ENCODE measurements at regions not wholly inside any gene's neighbourhood (a gene's known extent, or its start where the extent isn't known, plus 50 kb on each side); places are given as distances from the start of the nearest gene placed in this dataset.

GRCh38 chr1:239892602-239893001 lies 199.1 kb upstream of the FMN2 start:
- Histone ChIP-seq H3K36me3 (ENCODE audit: insufficient read depth, low read length) (no peaks in the 10 kb centered on the region), H3K4me2 (ENCODE audit: insufficient read depth, low read length) (no peak overlapping the region), H3K9me3 (ENCODE audit: low read depth, low read length) (no peaks in the 10 kb centered on the region), H3K79me2 (ENCODE audit: insufficient read depth, low read length) (no peaks in the 10 kb centered on the region), H2AFZ (ENCODE audit: low read length) (no peak overlapping the region), H4K20me1 (ENCODE audit: insufficient read depth, low read length) (no peaks in the 10 kb centered on the region), H3K4me1 (ENCODE audit: insufficient read depth, low read length) (no peaks in the 10 kb centered on the region), H3K4me3 (ENCODE audit: insufficient read depth, low read length) (no peak overlapping the region), H3K27me3 (ENCODE audit: insufficient read depth, low read length) (peaks cover 6% of the 10 kb centered on the region), H3K27ac (ENCODE audit: low read depth, low read length) (no peak overlapping the region)
- DNase-seq (ENCODE audit: insufficient read length, low spot score, missing footprints): no peak
- TF ChIP-seq CTCF (IDR thresholded peaks at IDR 0.05; ENCODE audit: extremely low read depth, low read depth, low read length): no peak

- no peak for TF ChIP-seq CTCF (IDR thresholded peaks at IDR 0.05; ENCODE audit: extremely low read depth, low read depth, low read length)
- Histone ChIP-seq H2AFZ (ENCODE audit: low read length) (no peak overlapping the region), H3K4me2 (ENCODE audit: insufficient read depth, low read length) (no peak overlapping the region), H3K36me3 (ENCODE audit: insufficient read depth, low read length) (no peaks in the 10 kb centered on the region), H3K27ac (ENCODE audit: low read depth, low read length) (no peak overlapping the region), H4K20me1 (ENCODE audit: insufficient read depth, low read length) (no peaks in the 10 kb centered on the region), H3K4me1 (ENCODE audit: insufficient read depth, low read length) (no peaks in the 10 kb centered on the region), H3K4me3 (ENCODE audit: insufficient read depth, low read length) (no peak overlapping the region), H3K27me3 (ENCODE audit: insufficient read depth, low read length) (peaks cover 6% of the 10 kb centered on the region), H3K9me3 (ENCODE audit: low read depth, low read length) (no peaks in the 10 kb centered on the region), H3K79me2 (ENCODE audit: insufficient read depth, low read length) (no peaks in the 10 kb centered on the region)
- DNase-seq (ENCODE audit: insufficient read length, low spot score, missing footprints): no peak
Measured at GRCh38 chr1:239893127-239893731, 198.5 kb upstream of the FMN2 start.

GRCh38 chr1:239896569-239896968 lies 195.1 kb upstream of the FMN2 start:
- H3K4me3 ChIP-seq (ENCODE audit: insufficient read depth, low read length): no peak overlapping the region
- H3K9me3 ChIP-seq (ENCODE audit: low read depth, low read length): no peaks in the 10 kb centered on the region
- no peak for TF ChIP-seq CTCF (IDR thresholded peaks at IDR 0.05; ENCODE audit: extremely low read depth, low read depth, low read length)
- H3K4me1 ChIP-seq (ENCODE audit: insufficient read depth, low read length): no peaks in the 10 kb centered on the region
- no peaks in the 10 kb centered on the region for H3K79me2 ChIP-seq (ENCODE audit: insufficient read depth, low read length)
- no peak overlapping the region for H2AFZ ChIP-seq (ENCODE audit: low read length)
- no peak overlapping the region for H3K4me2 ChIP-seq (ENCODE audit: insufficient read depth, low read length)
- H3K27me3 ChIP-seq (ENCODE audit: insufficient read depth, low read length): peaks cover 6% of the 10 kb centered on the region
- no peak for DNase-seq (ENCODE audit: insufficient read length, low spot score, missing footprints)
- H3K36me3 ChIP-seq (ENCODE audit: insufficient read depth, low read length): no peaks in the 10 kb centered on the region
- H4K20me1 ChIP-seq (ENCODE audit: insufficient read depth, low read length): no peaks in the 10 kb centered on the region
- H3K27ac ChIP-seq (ENCODE audit: low read depth, low read length): no peak overlapping the region

- Histone ChIP-seq H3K9me3 (ENCODE audit: low read depth, low read length) (no peaks in the 10 kb centered on the region), H3K4me2 (ENCODE audit: insufficient read depth, low read length) (no peak overlapping the region), H3K27ac (ENCODE audit: low read depth, low read length) (no peak overlapping the region), H3K4me3 (ENCODE audit: insufficient read depth, low read length) (no peak overlapping the region), H4K20me1 (ENCODE audit: insufficient read depth, low read length) (no peaks in the 10 kb centered on the region), H3K36me3 (ENCODE audit: insufficient read depth, low read length) (no peaks in the 10 kb centered on the region), H2AFZ (ENCODE audit: low read length) (no peak overlapping the region), H3K27me3 (ENCODE audit: insufficient read depth, low read length) (peaks cover 6% of the 10 kb centered on the region), H3K4me1 (ENCODE audit: insufficient read depth, low read length) (no peaks in the 10 kb centered on the region), H3K79me2 (ENCODE audit: insufficient read depth, low read length) (no peaks in the 10 kb centered on the region)
- no peak for TF ChIP-seq CTCF (IDR thresholded peaks at IDR 0.05; ENCODE audit: extremely low read depth, low read depth, low read length)
- peak; percentile 52 for DNase-seq (ENCODE audit: insufficient read length, low spot score, missing footprints)
Measured at GRCh38 chr1:239896980-239897379, 194.7 kb upstream of the FMN2 start.

Measured in osteoblast (primary cell).